ENCODE measurements at regions not wholly inside any gene's neighbourhood (a gene's known extent, or its start where the extent isn't known, plus 50 kb on each side); places are given as distances from the start of the nearest gene placed in this dataset.
"Not testable (repeated sequence)": the region's sequence is repeated elsewhere in the genome, so short reads cannot be mapped to it uniquely, and the experiment has no call there.

DNA sequence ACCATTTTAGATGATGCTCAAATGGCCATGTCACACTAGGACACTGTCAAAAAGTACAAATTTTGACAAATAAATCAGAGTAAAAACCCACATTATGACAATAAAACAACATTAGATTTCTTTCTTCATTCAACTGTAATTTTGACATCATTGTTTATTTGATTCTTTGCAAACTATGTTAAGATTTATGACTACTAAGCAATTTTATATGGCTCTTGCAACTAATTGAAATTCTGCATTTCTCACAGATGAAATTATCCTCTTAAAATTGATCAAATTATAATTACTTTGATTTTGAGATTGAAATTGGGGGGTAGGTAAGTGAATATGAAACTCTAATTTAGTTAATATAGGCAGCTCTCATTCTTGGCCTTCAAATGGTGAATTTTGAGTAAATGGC lies 59.8 kb downstream of the ATOH1 start:
- no peak for DNase-seq (ENCODE audit: low spot score)

DNA sequence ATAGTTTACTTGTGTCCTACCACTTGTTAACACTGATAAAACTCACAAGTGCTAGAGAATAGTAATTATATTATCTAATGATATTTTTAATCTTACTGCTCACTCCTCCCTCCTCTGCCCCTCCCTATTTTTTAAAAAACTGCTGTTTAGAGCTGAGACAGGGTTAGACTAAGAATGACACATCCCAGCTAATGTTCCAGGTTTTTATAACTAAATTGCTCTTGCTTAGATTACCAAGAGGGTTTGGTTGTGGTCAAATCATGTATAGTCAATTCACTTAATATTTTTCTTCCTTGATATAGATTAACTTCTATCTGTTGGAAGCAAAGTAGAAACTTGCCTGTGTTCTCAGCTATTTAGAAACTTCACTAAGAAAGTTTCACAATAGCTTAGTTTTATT lies 60.2 kb downstream of the ATOH1 start:
- no peak for DNase-seq (ENCODE audit: low spot score)

DNA sequence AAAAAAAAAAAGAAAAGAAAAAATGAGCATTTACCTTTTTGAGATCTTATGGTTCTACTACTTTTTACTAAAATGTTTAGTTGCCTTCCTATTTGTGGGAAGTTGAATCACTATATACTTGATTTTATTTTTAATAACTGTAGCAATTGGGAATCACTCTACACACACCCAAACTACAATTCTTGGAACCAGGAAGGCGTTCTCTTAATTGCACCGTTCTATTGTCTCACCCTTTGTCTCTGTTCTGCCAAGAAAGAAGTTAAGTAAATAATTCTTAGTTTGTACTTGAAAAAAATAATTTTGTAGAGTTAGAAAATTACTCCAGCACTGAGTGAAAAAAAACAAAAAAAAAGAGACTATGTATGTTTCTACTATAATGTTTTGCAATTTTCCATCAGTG lies 62.7 kb downstream of the ATOH1 start:
- no peak for DNase-seq (ENCODE audit: low spot score)

DNA sequence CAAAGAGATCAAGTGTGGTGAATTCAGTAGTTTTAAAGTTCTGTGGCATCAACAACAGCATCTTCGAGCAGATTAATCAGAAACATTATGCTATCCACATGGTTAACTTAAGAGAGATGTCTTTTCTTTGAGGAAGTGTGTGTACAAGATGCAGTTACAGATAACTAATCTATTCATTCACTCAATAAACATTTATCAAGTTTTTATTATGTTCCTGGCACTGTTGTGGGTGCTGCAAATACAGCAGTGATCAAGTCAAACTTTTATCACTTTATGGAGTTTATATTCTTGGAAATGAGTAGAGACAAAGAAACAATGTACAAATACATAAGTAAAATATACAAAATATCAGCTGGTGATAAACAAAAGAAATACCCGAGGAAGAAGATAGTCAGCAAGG lies 66.4 kb downstream of the ATOH1 start:
- DNase-seq (ENCODE audit: low spot score): no peak

DNA sequence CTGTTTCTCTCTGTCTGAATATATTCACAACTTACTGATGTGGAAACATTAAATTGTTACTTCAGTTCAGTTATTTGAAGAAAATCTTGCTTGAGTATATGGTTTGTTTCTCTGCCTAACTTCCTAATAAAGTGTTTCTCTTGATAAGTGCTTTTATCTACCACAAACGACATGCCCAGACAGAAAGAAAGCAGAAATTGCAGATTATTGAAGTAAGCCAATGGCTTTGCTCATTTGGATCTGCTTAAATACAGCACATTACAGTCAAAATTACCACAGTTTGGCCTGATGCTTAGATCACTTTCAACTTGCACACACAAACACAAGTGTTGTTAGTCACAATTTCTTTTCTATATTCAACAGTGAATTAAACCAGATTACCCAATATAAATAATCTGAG lies 68.0 kb downstream of the ATOH1 start:
- no peak for DNase-seq (ENCODE audit: low spot score)

DNA sequence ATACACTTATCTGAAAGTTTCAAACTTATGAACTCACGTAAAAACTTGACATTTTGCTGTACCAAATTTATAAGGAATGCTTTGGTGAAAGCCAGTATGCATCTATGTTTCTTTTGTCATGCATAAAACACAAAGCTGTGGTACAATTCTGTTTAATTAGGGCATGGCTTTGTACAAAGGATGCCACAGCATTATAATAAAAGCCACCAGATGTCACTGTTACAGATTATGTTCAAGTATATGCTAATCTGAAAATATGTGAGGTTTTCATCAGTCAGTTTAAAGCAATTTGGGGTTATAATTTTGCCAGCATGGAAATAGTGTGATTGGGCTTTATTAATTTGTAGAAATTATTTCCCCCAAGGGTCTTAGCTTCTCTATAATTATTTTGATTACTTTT lies 69.0 kb downstream of the ATOH1 start:
- DNase-seq (ENCODE audit: low spot score): no peak

DNA sequence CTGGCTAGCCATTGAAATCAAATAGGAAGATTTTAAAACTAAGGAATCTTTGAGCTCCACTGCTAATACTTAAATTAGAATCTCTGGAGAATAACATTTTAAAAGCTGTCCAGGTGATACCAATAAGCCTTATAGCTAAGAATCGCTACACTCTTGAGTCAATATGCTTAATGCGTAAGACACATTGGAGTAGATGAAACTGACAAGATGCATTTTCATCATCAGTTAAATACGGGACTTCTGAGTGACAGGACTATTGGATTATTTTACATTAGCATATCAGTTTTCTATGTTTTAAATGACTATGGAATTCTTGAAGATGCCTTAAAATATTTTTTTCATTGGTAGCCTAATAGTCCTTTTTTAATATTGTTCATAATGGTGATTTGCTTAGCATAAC lies 80.2 kb downstream of the ATOH1 start:
- no peak for DNase-seq (ENCODE audit: low spot score)

DNA sequence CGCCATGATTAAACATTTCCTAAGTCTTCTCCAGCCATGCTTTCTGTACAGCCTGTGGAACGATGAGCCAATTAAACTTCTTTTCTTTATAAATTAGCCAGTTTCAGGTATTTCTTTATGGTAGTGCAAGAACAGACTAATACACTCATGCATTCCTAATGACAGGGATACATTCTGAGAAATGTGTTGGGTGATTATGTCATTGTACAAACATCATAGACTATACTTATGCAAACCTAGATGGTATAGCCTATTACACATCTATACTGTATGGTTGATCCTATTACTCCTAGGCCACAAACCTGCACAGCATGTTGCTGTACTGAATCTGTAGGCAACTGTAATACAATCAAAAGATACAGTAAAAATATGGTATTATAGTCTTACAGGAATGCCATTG lies 83.1 kb downstream of the ATOH1 start:
- no peak for DNase-seq (ENCODE audit: low spot score)

DNA sequence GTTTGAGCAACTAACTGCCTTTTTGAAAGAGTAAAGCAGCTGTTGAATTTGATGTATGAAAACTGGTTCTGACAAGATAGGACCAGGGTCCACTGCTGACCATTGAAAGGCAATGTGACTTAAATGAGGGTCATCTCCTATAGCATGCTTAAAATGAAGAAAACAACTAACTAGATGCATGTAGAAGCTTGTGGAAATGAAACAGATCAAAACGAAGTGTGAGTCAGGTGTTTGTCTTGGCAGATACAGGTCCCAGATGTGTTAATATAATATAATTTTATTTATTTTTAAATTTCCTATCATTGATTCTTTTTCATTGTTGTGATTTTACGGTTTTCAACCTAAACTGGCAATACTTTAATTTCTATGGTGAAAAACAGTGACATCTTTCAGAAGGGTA lies 83.6 kb downstream of the ATOH1 start:
- no peak for DNase-seq (ENCODE audit: low spot score)

DNA sequence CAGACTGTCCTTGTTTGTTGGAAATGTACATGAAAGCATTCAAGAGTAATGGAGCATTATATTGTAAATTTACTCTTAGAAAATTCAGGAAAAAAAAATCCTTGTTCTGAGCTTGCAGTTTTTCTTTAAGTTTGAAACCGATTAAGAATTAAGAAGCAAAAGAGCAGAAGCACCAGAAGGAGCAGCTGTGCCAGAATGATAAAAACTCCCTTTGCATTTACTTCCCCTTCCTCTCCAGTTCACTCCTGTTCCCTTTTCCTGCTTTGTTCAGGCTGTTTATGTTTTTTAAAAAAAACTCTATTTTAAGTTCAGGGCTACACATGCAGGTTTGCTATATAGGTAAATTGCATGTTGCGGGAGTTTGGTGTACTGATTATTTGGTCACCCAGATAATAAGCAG lies 90.3 kb downstream of the ATOH1 start:
- no peak for DNase-seq (ENCODE audit: low spot score)

DNA sequence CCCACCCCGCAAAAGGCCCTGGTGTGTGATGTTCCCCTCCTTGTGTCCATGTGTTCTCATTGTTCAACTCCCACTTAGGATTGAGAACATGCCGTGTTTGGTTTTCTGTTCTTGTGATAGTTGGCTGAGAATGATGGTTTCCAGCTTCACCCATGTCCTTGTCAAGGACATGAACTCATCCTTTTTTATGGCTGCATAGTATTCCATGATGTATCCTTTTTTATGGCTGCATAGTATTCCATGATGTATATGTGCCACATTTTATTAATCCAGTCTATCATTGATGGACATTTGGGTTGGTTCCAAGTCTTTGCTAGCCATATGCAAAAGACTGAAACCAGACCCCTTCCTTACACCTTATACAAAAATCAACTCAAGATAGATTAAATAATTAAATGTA lies 95.0 kb downstream of the ATOH1 start:
- not testable (repeated sequence) for DNase-seq (ENCODE audit: low spot score)

DNA sequence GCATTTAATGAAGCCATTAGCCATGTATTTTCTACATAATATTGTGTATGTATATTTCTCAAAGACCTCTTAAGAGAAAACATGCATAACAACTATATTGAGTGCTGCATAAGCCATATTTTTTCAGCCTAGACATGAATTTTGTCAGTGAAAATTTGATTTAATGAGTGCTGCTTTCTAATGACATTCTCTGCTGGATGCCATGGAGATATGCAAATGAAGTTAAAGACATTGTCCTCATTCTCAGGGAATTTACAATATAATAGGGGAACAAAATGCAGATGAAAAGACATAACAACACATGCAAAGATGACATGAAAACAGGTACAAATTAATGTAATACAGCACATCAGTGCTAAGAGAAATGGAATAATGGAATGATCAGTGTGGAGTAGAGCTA lies 118.7 kb downstream of the ATOH1 start:
- no peak for DNase-seq (ENCODE audit: low spot score)

DNA sequence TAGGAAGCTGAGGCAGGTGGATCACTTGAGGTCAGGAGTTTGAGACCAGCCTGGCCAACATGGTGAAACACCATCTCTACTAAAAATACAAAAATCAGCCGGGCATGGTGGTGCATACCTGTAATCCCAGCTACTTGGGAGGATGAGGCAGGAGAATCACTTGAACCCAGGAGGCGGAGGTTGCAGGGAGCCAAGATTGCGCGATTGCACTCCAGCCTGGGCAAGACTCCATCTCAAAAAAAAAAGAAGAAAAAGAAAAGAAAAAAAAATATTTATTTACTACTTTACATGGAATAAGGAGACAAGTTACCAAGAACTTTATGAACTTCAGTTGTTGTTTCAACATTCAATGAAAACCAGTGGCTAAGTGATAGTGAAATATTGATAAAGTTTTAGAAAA lies 121.7 kb downstream of the ATOH1 start:
- DNase-seq (ENCODE audit: low spot score): not testable (repeated sequence)

DNA sequence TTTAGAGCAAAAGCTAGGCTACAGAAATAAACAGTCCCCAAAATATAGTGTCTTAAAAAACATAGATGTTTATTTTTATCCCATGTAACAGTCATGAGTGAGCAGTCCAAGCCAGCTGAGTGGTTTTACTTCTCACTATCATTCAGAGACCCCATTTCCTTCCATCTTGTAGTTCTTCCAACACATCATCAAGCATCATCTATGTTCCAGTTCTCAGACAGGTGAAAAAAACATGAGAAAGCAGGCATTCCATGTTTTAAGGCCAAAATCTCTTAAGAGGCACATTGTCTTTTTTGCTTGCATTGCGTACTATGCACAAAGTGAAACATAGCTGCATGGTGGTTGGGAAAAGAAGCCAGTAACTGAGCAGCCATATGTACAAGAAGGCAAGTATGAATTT lies 128.6 kb downstream of the ATOH1 start:
- DNase-seq (ENCODE audit: low spot score): no peak

DNA sequence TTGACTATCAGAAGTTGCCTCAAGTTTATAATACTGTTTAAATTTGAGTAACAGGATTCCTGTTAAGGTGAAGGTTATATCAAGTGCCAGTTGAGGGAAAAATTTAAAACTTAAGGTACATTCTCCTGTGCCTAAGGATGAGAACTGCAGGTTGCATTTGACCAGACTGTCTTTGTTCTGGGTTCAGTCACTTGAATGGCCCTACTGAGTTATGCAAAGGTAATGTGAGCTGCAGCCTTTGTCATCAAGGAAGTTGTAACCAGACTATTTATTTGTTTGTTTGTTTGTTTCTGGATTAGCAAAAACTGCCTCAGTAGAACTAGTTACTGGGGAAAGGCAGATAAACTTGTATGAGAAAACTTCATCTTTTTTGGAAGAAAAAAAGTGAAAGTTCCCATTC lies 131.9 kb downstream of the ATOH1 start:
- no peak for DNase-seq (ENCODE audit: low spot score)

DNA sequence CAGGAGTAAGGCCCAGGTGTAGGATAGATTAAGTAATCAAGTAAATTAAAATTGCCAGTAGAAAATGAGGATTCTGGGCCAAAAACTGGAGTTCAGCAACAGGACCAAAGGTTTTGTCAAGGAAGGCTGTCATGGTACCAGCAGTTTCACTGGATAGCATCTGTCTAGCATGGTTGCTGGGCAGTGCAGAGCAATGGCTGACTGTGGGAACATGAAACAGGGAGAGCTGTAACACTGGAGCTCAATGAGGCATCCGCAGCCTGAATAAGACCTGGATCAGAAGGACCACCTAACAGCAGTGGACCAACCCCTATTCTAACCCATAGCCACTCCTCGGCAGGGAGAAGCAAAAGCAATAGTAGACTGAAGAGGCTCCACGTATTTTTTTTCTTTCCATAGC lies 132.4 kb downstream of the ATOH1 start:
- no peak for DNase-seq (ENCODE audit: low spot score)

DNA sequence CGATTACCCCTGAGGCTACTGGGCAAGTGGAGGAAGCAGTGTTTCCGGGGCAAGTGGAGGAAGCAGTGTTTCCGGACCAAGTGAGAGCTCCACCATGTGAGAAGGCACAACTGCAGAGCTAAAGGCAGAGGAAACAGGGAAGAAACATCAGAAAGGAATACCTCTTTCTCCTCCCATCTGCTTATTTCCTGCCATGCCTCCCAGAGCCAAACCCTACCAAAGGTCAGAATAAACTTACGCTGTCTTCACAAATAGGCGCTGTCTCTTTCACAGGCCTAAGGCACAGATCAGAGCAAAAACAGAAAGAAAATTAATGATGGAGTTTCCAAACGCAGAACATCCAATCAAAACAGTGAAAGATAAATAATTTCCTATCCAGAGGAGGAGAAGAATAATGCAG lies 153.0 kb downstream of the ATOH1 start:
- DNase-seq (ENCODE audit: low spot score): no peak

DNA sequence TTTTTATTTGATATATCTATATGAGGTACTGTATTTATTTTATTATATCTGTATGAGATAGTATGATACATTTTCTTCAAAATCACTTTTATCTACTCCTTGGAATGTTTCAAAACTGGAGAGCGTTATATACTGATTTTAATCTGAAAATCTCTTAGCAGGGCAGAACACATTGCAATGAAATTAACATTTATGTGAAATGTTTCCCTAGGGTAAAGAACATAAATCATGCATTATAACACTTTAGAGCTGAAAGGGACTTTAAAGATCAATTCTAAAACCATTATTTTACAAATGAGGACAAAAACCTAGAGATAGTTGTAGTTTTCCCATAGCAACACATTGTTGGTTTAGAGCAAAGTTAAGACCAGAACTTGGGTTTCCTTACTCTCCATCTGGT lies 153.7 kb downstream of the ATOH1 start:
- DNase-seq (ENCODE audit: low spot score): no peak

DNA sequence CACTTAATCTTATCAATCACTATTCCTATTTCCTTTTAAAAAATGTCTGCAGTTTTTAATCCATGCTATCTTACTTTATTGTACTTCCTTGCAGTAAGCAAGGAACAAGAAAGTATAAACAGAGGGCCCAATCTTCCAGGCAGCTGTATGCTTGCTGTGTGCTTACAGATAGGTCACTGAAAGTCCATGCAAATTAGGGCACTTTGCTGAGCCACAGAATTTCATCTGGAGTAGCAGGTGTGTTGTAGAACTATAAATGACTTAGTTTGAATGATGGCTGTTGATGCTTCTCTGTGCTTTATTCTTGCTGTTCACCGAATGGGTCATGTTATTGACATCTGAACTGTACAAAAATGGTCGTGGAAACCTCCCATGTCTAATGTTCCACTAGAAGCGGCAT lies 154.6 kb downstream of the ATOH1 start:
- DNase-seq (ENCODE audit: low spot score): no peak

DNA sequence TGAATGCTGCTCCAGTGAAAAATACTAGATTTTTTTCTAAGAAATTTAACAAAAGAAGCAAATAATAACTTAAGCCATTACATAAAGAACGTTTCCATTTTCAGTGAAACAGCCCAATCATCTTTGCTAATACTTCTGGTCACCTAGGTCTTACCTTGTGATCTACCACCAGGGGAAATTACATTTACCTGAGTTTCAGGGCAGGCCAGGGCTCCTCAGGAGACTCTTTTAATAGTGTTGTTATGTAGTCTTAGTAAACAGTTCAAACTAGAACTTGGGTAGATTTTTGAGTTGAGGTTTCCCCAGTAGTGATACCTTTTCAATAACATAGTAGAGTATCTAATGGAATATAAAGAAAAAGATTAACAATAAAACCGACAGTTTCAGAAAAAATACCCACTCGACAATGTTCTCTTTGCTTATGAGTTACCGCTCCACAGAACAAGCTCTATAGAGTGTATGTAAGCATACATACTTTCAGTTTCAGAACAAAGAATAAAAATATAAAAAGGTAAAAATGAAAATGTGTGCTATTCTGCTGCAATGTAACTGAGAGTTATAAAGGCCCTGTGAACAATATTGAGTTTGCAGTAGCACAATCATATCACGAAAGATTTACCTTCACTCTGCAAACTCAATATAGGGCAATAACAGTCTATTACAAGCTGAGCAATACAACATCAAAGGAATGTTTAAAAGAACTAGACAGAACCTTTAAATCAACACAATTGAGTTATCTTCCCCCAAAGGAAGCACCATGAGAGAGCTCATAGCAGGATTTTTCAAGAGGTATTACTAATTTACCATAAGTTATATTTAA lies 165.8 kb downstream of the ATOH1 start:
- DNase-seq (ENCODE audit: low spot score): no peak

DNA sequence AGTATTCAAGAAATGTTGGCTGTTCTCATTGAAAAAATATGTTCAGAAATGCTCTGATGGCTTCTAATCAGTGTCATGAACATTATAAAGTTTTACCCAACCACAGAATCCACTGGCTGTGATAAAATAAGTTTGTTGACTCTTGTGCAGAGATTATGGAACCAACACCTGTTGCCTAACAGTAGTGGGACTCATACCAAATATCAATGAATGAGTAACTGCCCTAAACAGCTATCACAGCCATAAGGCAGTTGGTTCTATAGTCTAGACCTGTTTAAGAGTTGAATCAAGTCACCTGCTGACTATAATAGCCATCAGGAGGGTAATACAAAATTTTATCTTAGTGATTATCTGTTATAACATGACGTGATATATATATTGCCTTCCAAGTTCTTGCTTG lies 168.3 kb downstream of the ATOH1 start:
- DNase-seq (ENCODE audit: low spot score): no peak

DNA sequence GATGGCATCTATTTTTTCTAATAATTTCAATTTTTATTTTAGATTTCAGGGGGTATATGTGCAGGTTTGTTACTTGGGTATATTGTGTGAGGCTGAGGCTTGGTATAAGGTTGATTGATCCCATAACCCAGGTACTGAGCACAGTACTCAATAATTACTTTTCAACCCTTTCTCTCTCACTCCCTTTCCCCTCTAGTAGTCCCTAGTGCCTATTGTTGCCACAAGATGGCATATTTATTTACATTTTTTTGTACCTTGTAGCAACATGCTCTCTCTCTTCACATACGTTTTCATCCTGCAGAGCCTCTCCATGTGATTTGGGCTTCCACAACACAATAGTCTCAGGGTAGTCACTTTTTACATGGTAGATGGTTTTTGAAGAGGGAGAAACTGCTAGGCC lies 172.0 kb downstream of the ATOH1 start:
- DNase-seq (ENCODE audit: low spot score): no peak

DNA sequence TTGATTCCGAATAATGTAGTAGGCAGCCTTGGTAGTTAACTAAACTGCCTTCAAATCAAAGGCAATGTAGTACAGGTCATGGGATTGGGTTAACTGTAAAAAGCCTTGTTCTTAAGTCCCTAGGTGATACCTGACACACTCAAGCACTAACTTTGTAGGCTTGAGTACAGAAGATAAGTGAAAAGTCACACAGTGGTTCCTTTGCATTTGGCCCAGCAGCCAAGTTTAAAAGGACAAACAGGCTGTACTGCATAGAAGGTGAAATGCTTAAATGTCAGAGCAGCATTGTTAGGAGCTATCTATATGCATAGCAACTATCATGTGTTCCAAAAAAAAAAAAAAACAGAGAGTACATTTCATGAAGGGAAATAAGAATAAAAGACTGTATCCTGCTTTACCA lies 178.4 kb downstream of the ATOH1 start:
- DNase-seq (ENCODE audit: low spot score): no peak

DNA sequence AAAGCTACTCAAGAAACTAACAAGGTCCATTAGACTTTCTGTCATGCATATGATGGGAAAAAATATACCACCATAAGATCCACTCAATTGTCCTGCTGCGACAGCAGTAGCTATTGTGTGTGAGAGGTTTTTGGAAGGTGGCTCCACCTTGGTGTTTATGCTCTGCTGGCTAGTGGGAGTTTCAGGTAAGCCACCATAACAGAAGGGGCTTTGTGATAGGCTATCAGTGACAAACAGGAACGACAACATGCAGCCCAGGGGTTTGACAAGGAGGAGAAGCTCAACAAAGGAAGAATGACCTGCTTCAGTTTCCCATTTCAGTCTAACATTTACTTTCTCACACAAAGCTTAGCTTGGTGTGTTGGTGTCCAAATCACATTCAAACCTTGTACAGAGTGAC lies 182.6 kb downstream of the ATOH1 start:
- no peak for DNase-seq (ENCODE audit: low spot score)

Measured in hematopoietic multipotent progenitor cell treated with erythropoietin and hydrocortisone succinate and interleukin-3 and kit ligand, for 17 days (in vitro differentiated cells).